GM23338 (cell line): ENCODE measurements at regions not wholly inside any gene's neighbourhood (a gene's known extent, or its start where the extent isn't known, plus 50 kb on each side); places are given as distances from the start of the nearest gene placed in this dataset.

Experiments
- ATAC-seq: fragments of 200-7000 bp; cut with Tn5 transposase; 3 replicates; pipeline ENCODE4 v1.9.1; 2020
- DNase-seq: peaks from one replicate; pipeline ENCODE4 v3.0.0-alpha.2; 2015; ENCODE audit warnings: low spot score
- H2AFZ ChIP-seq: fragments of 200-600 bp; sonication (generic); 2 replicates; pipeline ENCODE4 v1.8.0; 2016; ENCODE audit warnings: antibody characterized with exemption, mild to moderate bottlenecking, moderate library complexity
- H3F3A ChIP-seq: fragments of 200-600 bp; sonication (generic); replicated peaks from 2 replicates; pipeline ENCODE4 v1.8.0; 2017; ENCODE audit warnings: antibody characterized with exemption, mixed run types, low read depth
- H3K27ac ChIP-seq: fragments of 200-600 bp; sonication (generic); 2 replicates; pipeline ENCODE4 v1.6.1; 2016; ENCODE audit warnings: low read depth
- H3K27me3 ChIP-seq: fragments of 200-600 bp; sonication (generic); 2 replicates; pipeline ENCODE4 v1.8.0; 2016; ENCODE audit warnings: mild to moderate bottlenecking, mixed run types, moderate library complexity; ENCODE audit not compliant: insufficient read depth
- H3K36me3 ChIP-seq: fragments of 200-600 bp; sonication (generic); 2 replicates; pipeline ENCODE4 v1.8.0; 2016; ENCODE audit warnings: mild to moderate bottlenecking; ENCODE audit not compliant: insufficient read depth
- H3K4me1 ChIP-seq: fragments of 200-600 bp; sonication (generic); 2 replicates; pipeline ENCODE4 v1.8.0; 2016; ENCODE audit warnings: mild to moderate bottlenecking, moderate library complexity; ENCODE audit not compliant: insufficient read depth
- H3K4me2 ChIP-seq: fragments of 200-600 bp; sonication (generic); 2 replicates; pipeline ENCODE4 v1.7.1; 2017; ENCODE audit warnings: mixed run types
- H3K4me3 ChIP-seq: fragments of 200-600 bp; sonication (generic); 2 replicates; pipeline ENCODE4 v1.6.1; 2016; ENCODE audit warnings: mixed run types
- H3K79me2 ChIP-seq: fragments of 200-600 bp; sonication (generic); replicated peaks from 2 replicates; pipeline ENCODE4 v1.8.0; 2017; ENCODE audit warnings: mild to moderate bottlenecking; ENCODE audit not compliant: insufficient read depth
- H3K9me2 ChIP-seq: fragments of 200-600 bp; sonication (generic); 2 replicates; pipeline ENCODE4 v1.8.0; 2017; ENCODE audit not compliant: insufficient read depth
- H4K20me1 ChIP-seq: fragments of 200-600 bp; sonication (generic); replicated peaks from 2 replicates; pipeline ENCODE4 v1.8.0; 2017; ENCODE audit warnings: mild to moderate bottlenecking; ENCODE audit not compliant: insufficient read depth
- H3K27ac Mint-ChIP-seq: 2 replicates; pipeline ENCODE4 v1.8.0; 2020; ENCODE audit warnings: inconsistent platforms, mild to moderate bottlenecking, moderate library complexity, mixed read lengths
- H3K27me3 Mint-ChIP-seq: 3 replicates; pipeline ENCODE4 v1.8.0; 2022; ENCODE audit warnings: low read depth, mild to moderate bottlenecking, moderate library complexity, mixed read lengths, inconsistent platforms; ENCODE audit not compliant: insufficient read depth, poor library complexity
- H3K36me3 Mint-ChIP-seq: 3 replicates; pipeline ENCODE4 v1.8.0; 2021; ENCODE audit warnings: low read depth, mild to moderate bottlenecking, inconsistent platforms, moderate library complexity, mixed read lengths
- H3K4me1 Mint-ChIP-seq: 3 replicates; pipeline ENCODE4 v1.8.0; 2020; ENCODE audit warnings: mild to moderate bottlenecking, inconsistent platforms, mixed read lengths
- H3K4me3 Mint-ChIP-seq: 3 replicates; pipeline ENCODE4 v1.8.0; 2021; ENCODE audit warnings: moderate library complexity, mild to moderate bottlenecking, inconsistent platforms, mixed read lengths
- H3K9me3 Mint-ChIP-seq: 3 replicates; pipeline ENCODE4 v1.8.0; 2020; ENCODE audit warnings: moderate library complexity, mild to moderate bottlenecking, inconsistent platforms, mixed read lengths
- CTCF ChIP-seq, 2 experiments: fragments of 200-600 bp in 1 of 2; sonication (generic) in 1 of 2; conservative IDR thresholded peaks; 2 replicates each; pipeline versions ENCODE4 v1.5.1 to v1.6.1; 2016 to 2017; ENCODE audit warnings: antibody characterized with exemption in 2 of 2, low read depth in 2 of 2, mild to moderate bottlenecking in 2 of 2, moderate library complexity in 1 of 2
- ETS1 ChIP-seq: IDR thresholded peaks from 2 replicates; pipeline ENCODE4 v1.6.1; 2016; ENCODE audit warnings: antibody characterized with exemption
- EZH2 ChIP-seq: fragments of 200-600 bp; sonication (generic); IDR thresholded peaks from one replicate; pipeline ENCODE4 v1.8.0; 2017; ENCODE audit warnings: antibody characterized with exemption, mild to moderate bottlenecking, low read depth; ENCODE audit not compliant: unreplicated experiment
- POLR2AphosphoS5 ChIP-seq: IDR thresholded peaks from 2 replicates; pipeline ENCODE4 v1.6.1; 2016; ENCODE audit warnings: antibody characterized with exemption, low read depth
- STAT1 ChIP-seq: IDR thresholded peaks from one replicate; pipeline ENCODE4 v1.6.1; 2016; ENCODE audit warnings: antibody characterized with exemption; ENCODE audit not compliant: unreplicated experiment
- ZNF114 ChIP-seq: fragments of 250-450 bp; sonication (Bioruptor Pico); IDR thresholded peaks from 2 replicates; pipeline ENCODE4 v1.5.0; 2020; ENCODE audit warnings: mild to moderate bottlenecking, moderate library complexity
- ZNF331 ChIP-seq: fragments of 250-450 bp; sonication (Bioruptor Pico); IDR thresholded peaks from 2 replicates; pipeline ENCODE4 v1.5.0; 2020; ENCODE audit warnings: low read depth, mild to moderate bottlenecking, moderate library complexity
- ZNF462 ChIP-seq: fragments of 250-450 bp; sonication (Bioruptor Pico); IDR thresholded peaks from 2 replicates; pipeline ENCODE4 v1.5.0; 2020; ENCODE audit warnings: mild to moderate bottlenecking, moderate library complexity

- no peaks in the 10 kb centered on the region for H3K36me3 Mint-ChIP-seq
- no peak overlapping the region for H3K4me2 ChIP-seq
- no peak for ATAC-seq
Observed at GRCh38 chr1:168966217-168966616, 140.3 kb upstream of the ATP1B1 start.

GRCh38 chr1:168966636-168967035 lies 139.9 kb upstream of the ATP1B1 start:
- Histone ChIP-seq H3K4me3 (no peak overlapping the region), H3K4me1 (peaks cover 14% of the 10 kb centered on the region), H2AFZ (no peak overlapping the region), H3K79me2 (no peaks in the 10 kb centered on the region), H4K20me1 (no peaks in the 10 kb centered on the region), H3F3A (no peaks in the 10 kb centered on the region), H3K27me3 (no peaks in the 10 kb centered on the region), H3K27ac (no peak overlapping the region), H3K4me2 (no peak overlapping the region), H3K9me2 (no peaks in the 10 kb centered on the region), H3K36me3 (no peaks in the 10 kb centered on the region)
- no peak for ATAC-seq
- no peak for DNase-seq
- H3K4me1 Mint-ChIP-seq: peaks cover 16% of the 10 kb centered on the region
- H3K4me3 Mint-ChIP-seq: no peak overlapping the region
- no peaks in the 10 kb centered on the region for H3K27me3 Mint-ChIP-seq
- no peak overlapping the region for H3K27ac Mint-ChIP-seq
- H3K36me3 Mint-ChIP-seq: no peaks in the 10 kb centered on the region
- H3K9me3 Mint-ChIP-seq: no peaks in the 10 kb centered on the region
- no peak for TF ChIP-seq ZNF462
- TF ChIP-seq ETS1: no peak
- TF ChIP-seq EZH2: no peak
- no peak for TF ChIP-seq STAT1
- TF ChIP-seq ZNF114 (CRISPR knock-in tag): no peak
- TF ChIP-seq POLR2AphosphoS5: no peak
- TF ChIP-seq ZNF331 (CRISPR knock-in tag): no peak

More at GRCh38 chr1:168966217-168966616, 140.3 kb upstream of the ATP1B1 start:
- Histone ChIP-seq H3K4me1 (peaks cover 9% of the 10 kb centered on the region), H3F3A (no peaks in the 10 kb centered on the region), H3K9me2 (peaks cover 4% of the 10 kb centered on the region; the same call in 1 of the 2 replicates), H3K4me3 (no peak overlapping the region), H2AFZ (no peak overlapping the region), H4K20me1 (no peaks in the 10 kb centered on the region), H3K27me3 (no peaks in the 10 kb centered on the region), H3K36me3 (no peaks in the 10 kb centered on the region), H3K79me2 (no peaks in the 10 kb centered on the region), H3K27ac (no peak overlapping the region)
- H3K9me3 Mint-ChIP-seq: no peaks in the 10 kb centered on the region
- no peak overlapping the region for H3K27ac Mint-ChIP-seq
- no peak for DNase-seq
- peaks cover 12% of the 10 kb centered on the region for H3K4me1 Mint-ChIP-seq
- TF ChIP-seq CTCF (conservative IDR thresholded peaks at IDR 0.05; ENCODE audit: low read depth in 2 of 2): peak in 1 of 2 experiments; percentile 18; a peak in 1 of 4 replicates
- no peak for TF ChIP-seq STAT1
- no peak overlapping the region for H3K4me3 Mint-ChIP-seq
- H3K27me3 Mint-ChIP-seq: no peaks in the 10 kb centered on the region
